ENCODE measurements at regions not wholly inside any gene's neighbourhood (a gene's known extent, or its start where the extent isn't known, plus 50 kb on each side); places are given as distances from the start of the nearest gene placed in this dataset.
"Not testable (repeated sequence)": the region's sequence is repeated elsewhere in the genome, so short reads cannot be mapped to it uniquely, and the experiment has no call there.

- DNase-seq (ENCODE audit: low read depth, low spot score): peak; percentile 44
These were observed 93.0 kb downstream of the CRLF3 start for GRCh38 chr17:30731210-30732132.

DNA sequence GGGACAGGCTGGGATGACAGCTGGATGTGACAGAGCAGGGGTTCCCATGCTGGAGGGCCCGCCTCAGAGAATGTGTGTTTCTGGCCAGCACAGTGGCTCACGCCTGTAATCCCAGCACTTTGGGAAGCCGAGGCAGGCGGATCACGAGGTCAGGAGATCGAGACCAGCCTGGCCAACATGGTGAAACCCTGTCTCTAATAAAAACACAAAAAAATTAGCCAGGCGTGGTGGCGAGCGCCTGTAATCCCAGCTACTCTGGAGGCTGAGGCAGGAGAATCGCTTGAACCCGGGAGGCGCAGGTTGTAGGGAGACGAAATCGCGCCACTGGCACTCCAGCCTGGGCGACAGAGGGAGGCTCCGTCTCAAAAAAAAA lies 93.7 kb downstream of the CRLF3 start:
- DNase-seq (ENCODE audit: low read depth, low spot score): not testable (repeated sequence)

DNA sequence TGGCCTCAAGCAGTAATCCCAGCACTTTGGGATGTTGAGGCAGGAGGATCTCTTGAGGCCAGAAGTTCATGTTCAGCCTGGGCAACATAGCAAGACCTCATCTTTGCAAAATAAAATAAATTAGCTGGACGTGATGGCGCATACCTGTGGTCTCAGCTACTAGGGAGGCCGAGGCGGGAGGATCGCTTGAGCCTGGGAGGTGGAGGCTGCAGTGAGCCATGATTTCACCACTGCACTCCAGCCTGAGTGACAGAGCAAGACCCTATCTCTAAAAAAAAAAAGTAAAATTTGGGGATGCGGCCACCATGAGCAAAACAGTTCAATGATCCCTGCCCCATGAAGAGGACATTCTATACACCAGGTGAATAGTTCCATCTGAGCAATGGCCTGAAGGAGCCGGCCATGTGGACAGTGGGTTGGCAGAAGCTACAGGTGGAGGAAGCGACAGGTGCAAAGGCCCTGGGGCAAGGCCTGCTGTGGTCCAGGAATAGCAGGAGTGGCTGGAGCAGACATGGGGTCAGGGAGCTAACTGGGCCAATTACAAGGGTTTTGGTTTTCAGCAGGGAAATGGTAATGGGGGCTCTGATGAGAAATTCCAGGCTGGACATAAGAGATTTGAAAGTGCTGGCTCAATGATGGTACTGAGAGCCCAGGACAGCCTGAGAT lies 94.2 kb downstream of the CRLF3 start:
- not testable (repeated sequence) for DNase-seq (ENCODE audit: low read depth, low spot score)

DNA sequence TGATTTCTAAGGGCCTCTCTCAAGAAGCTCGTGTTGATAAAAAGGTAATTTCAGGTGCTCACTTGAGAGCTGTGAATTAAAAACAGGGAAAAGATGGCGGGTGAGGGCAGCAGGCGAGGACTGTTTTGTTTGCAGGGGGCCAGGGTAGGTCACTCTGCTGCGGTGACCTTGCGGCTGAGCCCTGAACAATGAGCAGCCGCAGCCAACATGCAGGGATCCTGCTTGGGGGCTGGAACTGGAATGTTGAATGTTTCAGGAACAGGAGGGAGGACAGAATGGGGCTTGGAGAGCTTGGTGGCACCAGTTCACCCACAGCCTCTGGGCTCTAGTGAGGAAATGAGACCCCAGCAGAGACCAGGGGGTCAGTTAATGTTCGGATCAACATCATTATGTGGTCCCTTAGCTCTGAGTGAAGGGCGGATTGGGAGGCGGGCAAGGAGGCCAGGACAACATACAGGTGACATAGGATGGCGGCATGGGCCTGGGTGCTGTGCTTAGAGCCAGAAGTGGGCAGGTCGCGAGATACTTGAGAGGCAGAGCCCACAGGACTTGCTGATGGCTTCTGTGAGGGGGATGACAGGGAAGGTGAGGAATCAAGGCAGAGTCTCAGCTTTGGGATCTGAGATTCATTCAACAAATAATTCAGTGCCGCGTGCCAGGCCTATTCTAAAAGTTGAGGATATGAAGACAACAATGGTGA lies 94.9 kb downstream of the CRLF3 start:
- DNase-seq (ENCODE audit: low read depth, low spot score): not testable (repeated sequence)

DNA sequence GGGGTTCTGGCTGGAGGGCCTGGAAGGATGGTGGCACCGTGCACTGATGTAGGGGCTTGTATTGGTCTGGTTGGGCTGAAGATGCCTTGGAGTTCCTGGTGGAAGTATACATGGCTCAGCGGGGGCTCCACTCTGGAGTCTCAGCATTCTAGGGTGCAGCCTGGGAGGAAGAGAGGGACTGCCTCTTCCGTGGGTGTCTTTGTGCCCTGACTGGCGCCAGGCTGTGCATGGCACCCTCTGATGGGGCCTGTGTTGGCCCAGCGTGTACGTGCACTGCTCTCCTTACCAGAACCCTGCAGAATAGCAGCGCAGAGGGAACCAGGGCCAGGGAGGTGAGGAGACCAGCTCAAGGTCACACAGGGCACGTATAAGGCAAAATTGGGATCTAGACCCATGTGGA lies 97.0 kb downstream of the CRLF3 start:
- DNase-seq (ENCODE audit: low read depth, low spot score): not testable (repeated sequence)

- DNase-seq (ENCODE audit: low read depth, low spot score): not testable (repeated sequence)
These were observed 97.8 kb downstream of the CRLF3 start for GRCh38 chr17:30726734-30727133.

DNA sequence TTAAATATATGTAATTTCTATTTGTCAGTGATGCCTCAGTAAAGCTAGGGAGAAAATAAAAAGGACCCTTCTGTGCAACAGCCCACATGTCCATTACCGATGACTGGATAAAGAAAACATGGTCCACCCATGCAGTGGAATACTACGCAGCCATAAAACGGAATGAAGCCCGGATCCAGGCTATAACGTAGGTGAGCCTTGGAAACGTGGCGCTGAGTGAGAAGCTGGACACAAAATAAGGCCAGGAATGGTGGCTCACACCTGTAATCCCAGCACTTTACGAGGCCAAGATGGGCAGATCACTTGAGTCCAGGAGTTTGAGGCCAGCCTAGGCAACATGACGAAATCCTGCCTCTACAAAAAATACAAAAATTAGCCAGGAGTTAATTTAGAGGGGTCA lies 98.2 kb downstream of the CRLF3 start:
- not testable (repeated sequence) for DNase-seq (ENCODE audit: low read depth, low spot score)

DNA sequence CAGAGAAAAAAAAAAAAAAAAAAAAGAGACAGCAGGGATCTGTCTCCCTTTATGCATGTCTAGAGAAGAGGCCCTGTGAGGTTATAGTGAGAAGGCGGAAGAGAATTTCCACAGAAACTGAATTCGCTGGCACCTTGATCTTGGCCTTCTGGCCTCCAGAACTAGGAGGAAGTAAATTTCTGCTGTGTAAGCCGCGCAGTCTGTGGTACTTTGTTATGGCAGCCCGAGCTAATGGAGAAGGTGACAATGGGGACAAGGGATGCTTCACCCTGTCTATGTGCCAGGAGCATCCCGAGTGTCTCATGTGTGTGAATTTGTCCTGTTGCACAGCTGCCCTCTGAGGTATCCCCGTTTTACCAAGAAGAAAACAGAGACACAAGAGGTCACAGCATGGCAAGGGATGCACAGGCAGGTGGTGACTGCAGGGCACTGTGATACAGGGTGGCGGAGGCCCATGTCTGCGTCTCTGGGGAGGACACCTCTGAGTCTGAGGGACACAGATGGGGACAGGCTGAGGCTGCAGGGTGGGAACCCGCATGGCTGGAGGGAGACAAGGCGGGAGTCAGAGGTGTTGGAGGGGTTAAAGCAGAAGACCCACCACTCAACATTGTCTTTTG lies 100.3 kb downstream of the CRLF3 start:
- not testable (repeated sequence) for DNase-seq (ENCODE audit: low read depth, low spot score)

- DNase-seq (ENCODE audit: low read depth, low spot score): not testable (repeated sequence)
These were observed 102.2 kb downstream of the CRLF3 start for GRCh38 chr17:30722114-30722780.

DNA sequence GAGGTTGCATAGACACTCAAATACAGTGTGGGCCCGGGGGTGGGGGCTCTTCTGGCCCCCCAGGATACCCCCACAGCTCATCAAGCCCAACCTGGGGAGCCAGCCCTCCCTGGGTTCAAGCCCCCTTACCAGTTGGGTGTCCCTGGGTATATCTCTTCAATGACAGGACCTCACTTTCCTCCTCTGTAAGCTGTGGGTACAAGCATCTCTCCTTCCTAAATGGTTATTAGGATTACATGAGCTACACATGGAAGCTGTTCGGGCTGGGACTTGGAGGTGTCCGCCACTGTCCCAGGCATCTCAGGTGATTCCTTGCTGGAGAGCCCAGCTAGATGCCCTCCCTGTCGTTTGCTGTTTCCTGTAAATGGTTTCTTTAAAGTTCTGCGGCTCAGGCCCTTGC lies 103.5 kb downstream of the CRLF3 start:
- not testable (repeated sequence) for DNase-seq (ENCODE audit: low read depth, low spot score)

DNA sequence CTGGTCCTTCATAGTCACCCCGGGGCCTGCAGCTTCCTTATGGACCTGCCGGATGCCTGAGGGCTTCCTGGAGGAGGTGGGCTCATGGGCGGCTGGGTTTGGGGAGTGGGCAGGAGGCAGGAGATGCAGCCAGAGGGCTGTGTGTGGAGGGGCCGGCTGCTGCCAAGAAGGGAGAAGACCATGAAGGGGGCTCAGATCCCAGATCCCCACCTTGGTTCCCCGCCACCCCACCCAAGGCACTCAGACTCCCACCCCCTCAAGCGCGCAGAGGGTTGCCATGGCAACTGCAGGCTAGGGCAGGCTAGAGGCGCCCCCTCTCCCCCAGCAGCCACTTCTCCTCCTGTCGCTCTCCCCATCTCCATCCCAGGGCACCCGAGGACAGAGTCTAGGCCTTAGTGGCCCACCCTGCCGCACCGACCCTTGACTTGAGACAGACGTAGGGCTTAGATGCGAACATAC lies 104.5 kb downstream of the CRLF3 start:
- DNase-seq (ENCODE audit: low read depth, low spot score): no peak

DNA sequence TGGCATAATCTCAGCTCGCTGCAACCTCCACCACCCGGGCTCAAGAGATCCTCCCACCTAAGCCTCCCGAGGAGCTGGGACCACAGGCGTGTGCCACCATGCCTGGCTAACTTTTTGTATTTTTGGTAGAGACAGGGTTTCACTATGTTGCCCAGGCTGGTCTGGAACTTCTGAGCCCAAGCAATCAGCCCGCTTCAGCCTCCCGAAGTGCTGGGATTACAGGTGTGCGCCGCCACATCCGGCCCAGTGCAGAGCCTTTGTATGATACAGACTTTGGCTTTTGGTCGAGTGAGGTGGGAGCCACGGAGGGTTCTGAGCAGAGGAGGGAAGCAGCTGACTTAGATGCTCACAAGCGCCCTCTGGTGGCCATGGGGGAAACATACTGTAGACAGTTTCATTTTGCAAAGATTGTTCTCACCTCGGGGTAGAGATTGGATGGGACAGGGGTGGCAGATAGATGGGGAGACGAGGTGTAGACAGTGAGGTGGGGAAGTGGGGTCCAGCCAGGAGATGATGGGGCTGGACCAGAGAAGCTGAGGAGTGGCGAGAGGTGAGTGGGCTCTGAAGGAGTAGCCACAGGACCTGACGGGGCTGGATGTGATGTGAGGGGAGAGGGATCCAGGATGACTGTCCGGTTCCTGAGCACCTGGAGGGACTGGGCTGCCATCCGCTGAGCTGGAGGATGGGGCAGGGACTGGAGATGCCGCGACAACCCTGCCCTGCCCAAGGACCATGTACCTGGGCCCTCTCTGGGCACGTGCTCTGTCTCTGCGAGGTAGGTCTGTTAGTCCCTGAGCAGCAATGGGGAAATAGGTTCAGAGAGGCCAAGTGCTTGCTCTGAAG lies 105.1 kb downstream of the CRLF3 start:
- DNase-seq (ENCODE audit: low read depth, low spot score): not testable (repeated sequence)

GRCh38 chr17:30718691-30719090 lies 105.8 kb downstream of the CRLF3 start:
- DNase-seq (ENCODE audit: low read depth, low spot score): not testable (repeated sequence)

- not testable (repeated sequence) for DNase-seq (ENCODE audit: low read depth, low spot score)
These were observed 106.4 kb downstream of the CRLF3 start for GRCh38 chr17:30718099-30718447.

GRCh38 chr17:30717291-30718098 lies 107.0 kb downstream of the CRLF3 start:
- no peak for DNase-seq (ENCODE audit: low read depth, low spot score)

DNA sequence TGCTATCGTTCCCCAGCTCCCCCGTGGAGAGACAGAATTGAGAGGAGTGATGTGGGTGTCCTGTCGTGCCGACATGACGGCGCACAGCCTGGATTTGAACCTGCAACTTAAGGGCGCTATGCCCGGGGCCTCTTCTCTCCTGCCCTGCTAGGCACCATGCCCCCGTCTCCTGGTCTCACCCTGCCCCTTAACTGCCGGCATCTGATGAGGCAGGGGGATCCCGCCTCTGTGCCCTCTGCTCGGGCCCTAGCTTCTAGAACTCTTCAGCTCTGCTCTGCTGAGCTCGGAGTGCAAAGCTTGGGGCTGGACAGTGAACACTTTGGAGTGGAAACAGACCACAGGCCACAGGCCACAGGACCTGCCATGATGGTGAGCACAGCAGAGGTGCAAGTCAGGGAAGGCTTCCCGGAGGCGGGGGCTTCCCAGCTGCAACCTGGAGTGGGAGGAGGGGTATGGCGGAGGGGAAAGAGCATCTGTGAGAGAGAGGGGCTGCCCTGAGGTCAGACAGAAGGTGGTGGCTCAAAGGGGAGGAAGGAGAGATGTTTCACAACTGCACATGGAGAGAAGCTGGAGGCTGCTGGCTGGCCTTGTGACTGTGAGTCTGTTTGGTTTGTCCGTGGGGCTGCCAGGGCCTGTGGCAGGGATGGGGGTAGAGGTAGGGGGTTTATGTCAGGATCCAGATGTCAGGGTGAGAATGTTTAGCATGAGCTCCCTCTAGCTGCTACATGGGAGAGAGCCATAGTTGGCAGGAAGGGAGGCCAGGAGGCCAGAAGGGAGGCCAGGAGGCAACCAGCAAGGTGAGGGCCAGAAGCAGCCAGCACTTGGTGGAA lies 107.8 kb downstream of the CRLF3 start:
- no peak for DNase-seq (ENCODE audit: low read depth, low spot score)

GRCh38 chr17:30714825-30715622 lies 109.5 kb downstream of the CRLF3 start:
- not testable (repeated sequence) for DNase-seq (ENCODE audit: low read depth, low spot score)

DNA sequence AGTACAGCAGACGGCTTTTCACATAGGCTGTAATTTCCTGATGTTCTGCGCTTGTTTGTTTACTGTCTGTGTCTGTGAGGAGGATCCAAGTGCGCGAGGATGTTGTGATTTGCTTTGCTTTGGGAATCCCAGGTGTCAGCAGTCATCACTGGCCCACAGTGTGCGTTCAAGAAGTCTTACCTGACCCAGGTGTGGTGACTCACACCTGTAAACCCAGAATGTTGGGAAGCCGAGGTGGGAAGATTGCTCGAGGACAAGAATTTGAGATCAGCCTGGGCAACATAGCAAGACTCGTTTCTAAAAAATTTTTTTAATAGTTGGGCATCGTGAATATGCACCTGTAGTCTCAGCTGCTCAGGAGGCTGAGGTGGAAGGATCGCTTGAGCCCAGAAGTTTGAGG lies 110.7 kb downstream of the CRLF3 start:
- not testable (repeated sequence) for DNase-seq (ENCODE audit: low read depth, low spot score)
